Fibroblast of lung (primary cell): ENCODE measurements at regions not wholly inside any gene's neighbourhood (a gene's known extent, or its start where the extent isn't known, plus 50 kb on each side); places are given as distances from the start of the nearest gene placed in this dataset.

ENCODE experiments used
- DNase-seq, 2 donors: peaks; one replicate each; pipeline versions ENCODE4 v3.0.0 to v3.0.0-alpha.2; 2010; ENCODE audit warnings: low read depth in 2 of 2
- H2AFZ ChIP-seq: 2 replicates; pipeline ENCODE4 v1.5.1; 2012; ENCODE audit warnings: low read length, control low read depth, inconsistent platforms
- H3K27ac ChIP-seq: 2 replicates; pipeline ENCODE4 v1.5.1; 2011; ENCODE audit warnings: low read length, control low read depth; ENCODE audit not compliant: insufficient read depth
- H3K27me3 ChIP-seq: 2 replicates; pipeline ENCODE4 v1.5.1; 2011; ENCODE audit warnings: mild to moderate bottlenecking, low read length; ENCODE audit not compliant: control insufficient read depth, insufficient read depth
- H3K36me3 ChIP-seq: 2 replicates; pipeline ENCODE4 v1.5.1; 2011; ENCODE audit warnings: low read length; ENCODE audit not compliant: control insufficient read depth, insufficient read depth
- H3K4me1 ChIP-seq: 2 replicates; pipeline ENCODE4 v1.5.1; 2011; ENCODE audit warnings: low read length; ENCODE audit not compliant: control insufficient read depth, insufficient read depth; ENCODE audit errors: extremely low read depth
- H3K4me2 ChIP-seq: 2 replicates; pipeline ENCODE4 v1.5.1; 2011; ENCODE audit warnings: low read length, control low read depth; ENCODE audit not compliant: insufficient read depth; ENCODE audit errors: extremely low read depth
- H3K4me3 ChIP-seq, 4 experiments: fragments of 200-600 bp in 1 of 4; sonication (generic) in 1 of 4; replicated peaks in 1 of 4; 2 replicates each; pipeline ENCODE4 v1.5.1; 2011 to 2016; ENCODE audit warnings: low read length in 4 of 4, low read depth in 3 of 4, mild to moderate bottlenecking in 3 of 4, control low read depth in 2 of 4, inconsistent platforms in 1 of 4, mixed read lengths in 1 of 4; ENCODE audit not compliant: insufficient read depth in 1 of 4; ENCODE audit errors: control extremely low read depth in 1 of 4
- H3K79me2 ChIP-seq: 2 replicates; pipeline ENCODE4 v1.5.1; 2012; ENCODE audit warnings: mild to moderate bottlenecking, low read length, inconsistent platforms; ENCODE audit not compliant: control insufficient read depth, insufficient read depth
- H3K9ac ChIP-seq: 2 replicates; pipeline ENCODE4 v1.5.1; 2011; ENCODE audit warnings: mild to moderate bottlenecking, low read length, control low read depth; ENCODE audit not compliant: insufficient read depth
- H3K9me3 ChIP-seq: 2 replicates; pipeline ENCODE4 v1.5.1; 2012; ENCODE audit warnings: low read depth, low read length; ENCODE audit not compliant: control insufficient read depth, insufficient read depth
- H4K20me1 ChIP-seq: 2 replicates; pipeline ENCODE4 v1.5.1; 2011; ENCODE audit warnings: low read length; ENCODE audit not compliant: control insufficient read depth, insufficient read depth; ENCODE audit errors: extremely low read depth
- EZH2 ChIP-seq: IDR thresholded peaks from 2 replicates; pipeline ENCODE4 v1.5.1; 2012; ENCODE audit warnings: low read length, control low read depth, mild to moderate bottlenecking; ENCODE audit errors: missing control alignments
- TF ChIP-seq, protein P1 (sequence below), 2 donors: IDR thresholded peaks in 1 of 2; conservative IDR thresholded peaks in 1 of 2; 1 replicate in 1 of 2; 2 replicates in 1 of 2; pipeline ENCODE4 v1.5.1; 2011 to 2012; ENCODE audit warnings: low read length in 2 of 2, control low read depth in 1 of 2, inconsistent platforms in 1 of 2, low read depth in 1 of 2, mild to moderate bottlenecking in 1 of 2

DNA sequence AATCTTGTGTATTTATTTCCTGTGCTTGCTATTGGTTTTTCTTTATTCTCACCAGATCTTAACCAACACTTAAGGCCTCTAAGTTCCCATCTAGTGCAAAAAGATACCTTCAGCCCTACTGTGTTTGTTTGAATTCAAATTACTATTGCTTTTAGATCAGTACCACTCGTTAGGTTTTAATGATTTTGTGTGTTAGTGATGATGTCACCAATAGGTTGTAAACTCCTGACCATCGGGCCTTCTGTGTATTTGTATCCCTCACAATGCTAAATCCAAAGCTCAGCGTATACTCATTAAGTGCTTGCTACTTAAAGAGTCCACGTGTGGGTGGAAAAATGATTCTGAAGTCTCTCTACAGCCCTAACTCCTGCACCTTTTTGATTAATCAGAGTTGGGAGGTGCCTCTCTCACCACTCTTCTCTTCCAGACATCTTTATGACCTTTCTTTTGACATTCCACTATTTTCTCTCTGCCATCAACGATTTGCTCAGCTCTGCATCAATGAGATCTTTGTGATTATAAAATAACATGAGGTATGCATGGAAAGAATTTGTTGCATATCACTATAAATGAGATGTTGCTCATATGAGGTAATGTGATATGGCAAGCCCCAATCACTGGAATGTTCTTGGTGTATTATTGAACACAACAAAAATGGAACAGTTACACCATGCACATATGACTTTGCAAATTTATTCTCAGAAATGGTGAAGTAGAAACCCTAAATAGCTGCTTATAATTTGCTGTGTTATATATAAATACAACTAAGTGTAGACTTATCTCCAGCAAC is 55.1 kb upstream of the LAMA2 start:
- H3K9ac ChIP-seq, result no peak overlapping the region
- H3K4me2 ChIP-seq, result no peak overlapping the region
- H3K79me2 ChIP-seq, result no peaks in the 10 kb centered on the region
- no peaks in the 10 kb centered on the region for H3K9me3 ChIP-seq
- no peak overlapping the region for H3K4me3 ChIP-seq
- H3K27ac ChIP-seq, result no peak overlapping the region
- no peak overlapping the region for H2AFZ ChIP-seq
- no peaks in the 10 kb centered on the region for H3K4me1 ChIP-seq
- no peaks in the 10 kb centered on the region for H3K36me3 ChIP-seq
- DNase-seq, result peak; percentile 23 to 51
- TF ChIP-seq, protein P1, sequence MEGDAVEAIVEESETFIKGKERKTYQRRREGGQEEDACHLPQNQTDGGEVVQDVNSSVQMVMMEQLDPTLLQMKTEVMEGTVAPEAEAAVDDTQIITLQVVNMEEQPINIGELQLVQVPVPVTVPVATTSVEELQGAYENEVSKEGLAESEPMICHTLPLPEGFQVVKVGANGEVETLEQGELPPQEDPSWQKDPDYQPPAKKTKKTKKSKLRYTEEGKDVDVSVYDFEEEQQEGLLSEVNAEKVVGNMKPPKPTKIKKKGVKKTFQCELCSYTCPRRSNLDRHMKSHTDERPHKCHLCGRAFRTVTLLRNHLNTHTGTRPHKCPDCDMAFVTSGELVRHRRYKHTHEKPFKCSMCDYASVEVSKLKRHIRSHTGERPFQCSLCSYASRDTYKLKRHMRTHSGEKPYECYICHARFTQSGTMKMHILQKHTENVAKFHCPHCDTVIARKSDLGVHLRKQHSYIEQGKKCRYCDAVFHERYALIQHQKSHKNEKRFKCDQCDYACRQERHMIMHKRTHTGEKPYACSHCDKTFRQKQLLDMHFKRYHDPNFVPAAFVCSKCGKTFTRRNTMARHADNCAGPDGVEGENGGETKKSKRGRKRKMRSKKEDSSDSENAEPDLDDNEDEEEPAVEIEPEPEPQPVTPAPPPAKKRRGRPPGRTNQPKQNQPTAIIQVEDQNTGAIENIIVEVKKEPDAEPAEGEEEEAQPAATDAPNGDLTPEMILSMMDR (conservative IDR thresholded peaks at IDR 0.05 in 1 of 2, IDR thresholded peaks at IDR 0.05 in 1 of 2; ENCODE audit: low read depth in 1 of 2, low read length in 2 of 2), result no peak
- no peak for TF ChIP-seq EZH2
- no peaks in the 10 kb centered on the region for H4K20me1 ChIP-seq
- H3K27me3 ChIP-seq, result no peaks in the 10 kb centered on the region

DNA sequence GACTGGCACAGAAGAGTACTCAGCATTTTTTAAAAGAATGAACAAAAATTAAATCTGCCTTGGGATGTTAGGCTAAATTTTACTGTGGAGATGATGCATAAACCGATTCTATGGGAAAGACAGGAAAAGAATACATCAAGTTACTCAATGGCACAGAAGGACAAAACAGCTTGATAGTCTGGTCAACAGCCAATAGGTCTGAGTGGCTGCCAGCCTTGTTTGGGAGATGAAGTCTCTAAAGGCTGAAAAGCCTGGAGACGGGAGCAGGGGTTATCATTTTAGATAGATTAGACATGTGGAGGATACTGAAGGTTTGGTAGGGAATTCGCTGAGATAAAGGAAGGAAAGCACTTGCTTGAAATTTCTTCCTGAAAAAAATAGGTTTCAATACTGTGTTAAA is 56.3 kb upstream of the LAMA2 start:
- no peak for DNase-seq
- TF ChIP-seq, protein P1 (conservative IDR thresholded peaks at IDR 0.05 in 1 of 2, IDR thresholded peaks at IDR 0.05 in 1 of 2; ENCODE audit: low read depth in 1 of 2, low read length in 2 of 2), result no peak
- Histone ChIP-seq H3K27ac (no peak overlapping the region), H3K4me2 (no peak overlapping the region), H3K79me2 (no peaks in the 10 kb centered on the region), H3K36me3 (no peaks in the 10 kb centered on the region), H4K20me1 (no peaks in the 10 kb centered on the region), H2AFZ (no peak overlapping the region), H3K27me3 (no peaks in the 10 kb centered on the region), H3K9ac (no peak overlapping the region), H3K4me3 (no peak overlapping the region), H3K9me3 (no peaks in the 10 kb centered on the region), H3K4me1 (no peaks in the 10 kb centered on the region)

DNA sequence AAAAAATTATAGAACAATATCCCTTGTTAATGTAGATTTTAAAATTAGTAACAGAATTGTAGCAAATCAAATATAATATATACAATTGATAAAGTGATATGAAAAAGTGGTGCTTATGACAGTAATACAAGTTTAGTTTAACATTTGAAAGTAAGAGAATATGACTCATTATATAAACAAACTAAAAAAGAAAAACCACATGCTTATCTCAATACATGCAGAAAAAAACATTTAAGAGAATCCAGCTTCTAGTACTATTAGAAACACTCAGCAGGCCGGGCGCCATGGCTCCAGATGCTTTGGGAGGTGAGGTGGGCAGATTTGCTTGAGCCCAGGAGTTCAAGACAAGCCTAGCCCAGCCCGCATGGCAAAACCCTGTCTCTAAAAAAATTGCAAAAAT is 60.7 kb upstream of the LAMA2 start:
- Histone ChIP-seq H3K4me2 (no peak overlapping the region), H3K4me3 (no peak overlapping the region), H2AFZ (no peak overlapping the region), H3K27me3 (no peaks in the 10 kb centered on the region), H4K20me1 (no peaks in the 10 kb centered on the region), H3K9ac (no peak overlapping the region), H3K9me3 (no peaks in the 10 kb centered on the region), H3K27ac (no peak overlapping the region), H3K36me3 (no peaks in the 10 kb centered on the region), H3K79me2 (no peaks in the 10 kb centered on the region), H3K4me1 (no peaks in the 10 kb centered on the region)
- DNase-seq, result peak; percentile 61 to 72
- TF ChIP-seq, protein P1 (conservative IDR thresholded peaks at IDR 0.05 in 1 of 2, IDR thresholded peaks at IDR 0.05 in 1 of 2; ENCODE audit: low read depth in 1 of 2, low read length in 2 of 2), result no peak
- TF ChIP-seq EZH2, result no peak
